ENCODE measurements at regions not wholly inside any gene's neighbourhood (a gene's known extent, or its start where the extent isn't known, plus 50 kb on each side); places are given as distances from the start of the nearest gene placed in this dataset.

- peak; percentile 44 to 65 (median 52) for TF ChIP-seq CTCF (IDR thresholded peaks at IDR 0.05)
- TF ChIP-seq EP300 (IDR thresholded peaks at IDR 0.05), result no peak
These were observed 118.5 kb downstream of the BTC start for GRCh38 chr4:74675673-74676279.
